ENCODE measurements at regions not wholly inside any gene's neighbourhood (a gene's known extent, or its start where the extent isn't known, plus 50 kb on each side); places are given as distances from the start of the nearest gene placed in this dataset.

- Histone ChIP-seq H2BK5ac (ENCODE audit: low read depth, low read length, poor library complexity) (no peak overlapping the region), H2BK12ac (ENCODE audit: low read length) (no peak overlapping the region), H3K27ac (ENCODE audit: low read depth, low read length) (no peak overlapping the region), H3K4me1 (ENCODE audit: control insufficient read depth in 1 of 2, insufficient read depth in 2 of 2, low read length in 2 of 2) (no peaks in the 10 kb centered on the region), H4K91ac (ENCODE audit: low read depth, low read length) (no peak overlapping the region), H2AK5ac (ENCODE audit: low read length) (no peak overlapping the region), H4K12ac (ENCODE audit: low read depth, low read length) (no peak overlapping the region), H3K36me3 (ENCODE audit: control insufficient read depth in 1 of 2, insufficient read depth in 2 of 2, low read length in 2 of 2) (no peaks in the 10 kb centered on the region), H3K4ac (ENCODE audit: low read depth, low read length) (no peak overlapping the region), H2AFZ (ENCODE audit: insufficient read depth, low read length, poor library complexity) (no peak overlapping the region), H4K8ac (ENCODE audit: low read depth, low read length) (no peak overlapping the region), H2BK120ac (ENCODE audit: insufficient read depth, low read length, poor library complexity) (no peak overlapping the region), H3K18ac (ENCODE audit: low read length) (no peak overlapping the region), H3K23ac (ENCODE audit: low read length) (no peak overlapping the region), H3K9ac (ENCODE audit: low read length) (no peak overlapping the region), H3K27me3 (ENCODE audit: insufficient read depth, low read length) (no peaks in the 10 kb centered on the region), H3K79me2 (ENCODE audit: control insufficient read depth, insufficient read depth, low read length, poor library complexity) (no peaks in the 10 kb centered on the region), H3K4me3 (ENCODE audit: low read depth, low read length) (no peak overlapping the region), H3K9me3 (ENCODE audit: insufficient read depth, low read depth, low read length) (peaks cover 26% of the 10 kb centered on the region), H3K79me1 (ENCODE audit: low read length) (no peaks in the 10 kb centered on the region), H3K14ac (ENCODE audit: low read length) (no peak overlapping the region), H3K4me2 (ENCODE audit: low read length) (no peak overlapping the region)
- DNase-seq, result no peak
- no CpG with 5 or more reads among the region's 4 CpGs for WGBS (ENCODE audit: extremely low coverage, insufficient coverage, insufficient read length)
Measured at GRCh38 chr17:27081002-27081638, 212.8 kb upstream of the WSB1 start.

GRCh38 chr17:27082023-27082774 is 211.7 kb upstream of the WSB1 start:
- no peaks in the 10 kb centered on the region for H3K36me3 ChIP-seq (ENCODE audit: control insufficient read depth in 1 of 2, insufficient read depth in 2 of 2, low read length in 2 of 2)
- no peak overlapping the region for H3K4me2 ChIP-seq (ENCODE audit: low read length)
- no peaks in the 10 kb centered on the region for H3K79me1 ChIP-seq (ENCODE audit: low read length)
- no peak overlapping the region for H4K12ac ChIP-seq (ENCODE audit: low read depth, low read length)
- no peak overlapping the region for H2AK5ac ChIP-seq (ENCODE audit: low read length)
- H3K4ac ChIP-seq (ENCODE audit: low read depth, low read length), result no peak overlapping the region
- DNase-seq, result no peak
- no peak overlapping the region for H3K23ac ChIP-seq (ENCODE audit: low read length)
- no peak overlapping the region for H2AFZ ChIP-seq (ENCODE audit: insufficient read depth, low read length, poor library complexity)
- no CpG with 5 or more reads among the region's 7 CpGs for WGBS (ENCODE audit: extremely low coverage, insufficient coverage, insufficient read length)
- no peaks in the 10 kb centered on the region for H3K79me2 ChIP-seq (ENCODE audit: control insufficient read depth, insufficient read depth, low read length, poor library complexity)
- H3K14ac ChIP-seq (ENCODE audit: low read length), result no peak overlapping the region
- no peaks in the 10 kb centered on the region for H3K27me3 ChIP-seq (ENCODE audit: insufficient read depth, low read length)
- no peak overlapping the region for H2BK5ac ChIP-seq (ENCODE audit: low read depth, low read length, poor library complexity)
- no peak overlapping the region for H4K8ac ChIP-seq (ENCODE audit: low read depth, low read length)
- H3K9ac ChIP-seq (ENCODE audit: low read length), result no peak overlapping the region
- H3K9me3 ChIP-seq (ENCODE audit: insufficient read depth, low read depth, low read length), result peaks cover 27% of the 10 kb centered on the region
- H3K18ac ChIP-seq (ENCODE audit: low read length), result no peak overlapping the region
- H3K4me3 ChIP-seq (ENCODE audit: low read depth, low read length), result no peak overlapping the region
- no peak overlapping the region for H2BK120ac ChIP-seq (ENCODE audit: insufficient read depth, low read length, poor library complexity)
- H3K27ac ChIP-seq (ENCODE audit: low read depth, low read length), result no peak overlapping the region
- H2BK12ac ChIP-seq (ENCODE audit: low read length), result no peak overlapping the region
- H4K91ac ChIP-seq (ENCODE audit: low read depth, low read length), result no peak overlapping the region
- H3K4me1 ChIP-seq (ENCODE audit: control insufficient read depth in 1 of 2, insufficient read depth in 2 of 2, low read length in 2 of 2), result no peaks in the 10 kb centered on the region

- Histone ChIP-seq H2AFZ (ENCODE audit: insufficient read depth, low read length, poor library complexity) (no peak overlapping the region), H3K23ac (ENCODE audit: low read length) (no peak overlapping the region), H4K8ac (ENCODE audit: low read depth, low read length) (no peak overlapping the region), H3K4me2 (ENCODE audit: low read length) (no peak overlapping the region), H3K9me3 (ENCODE audit: insufficient read depth, low read depth, low read length) (peaks cover 28% of the 10 kb centered on the region), H2BK5ac (ENCODE audit: low read depth, low read length, poor library complexity) (no peak overlapping the region), H3K9ac (ENCODE audit: low read length) (no peak overlapping the region), H3K27ac (ENCODE audit: low read depth, low read length) (no peak overlapping the region), H4K91ac (ENCODE audit: low read depth, low read length) (no peak overlapping the region), H3K18ac (ENCODE audit: low read length) (no peak overlapping the region), H3K4me3 (ENCODE audit: low read depth, low read length) (no peak overlapping the region), H3K27me3 (ENCODE audit: insufficient read depth, low read length) (no peaks in the 10 kb centered on the region), H2BK120ac (ENCODE audit: insufficient read depth, low read length, poor library complexity) (no peak overlapping the region), H2AK5ac (ENCODE audit: low read length) (no peak overlapping the region), H4K12ac (ENCODE audit: low read depth, low read length) (no peak overlapping the region), H3K4me1 (ENCODE audit: control insufficient read depth in 1 of 2, insufficient read depth in 2 of 2, low read length in 2 of 2) (no peaks in the 10 kb centered on the region), H2BK12ac (ENCODE audit: low read length) (no peak overlapping the region), H3K36me3 (ENCODE audit: control insufficient read depth in 1 of 2, insufficient read depth in 2 of 2, low read length in 2 of 2) (no peaks in the 10 kb centered on the region), H3K79me2 (ENCODE audit: control insufficient read depth, insufficient read depth, low read length, poor library complexity) (no peaks in the 10 kb centered on the region), H3K4ac (ENCODE audit: low read depth, low read length) (no peak overlapping the region), H3K14ac (ENCODE audit: low read length) (no peak overlapping the region), H3K79me1 (ENCODE audit: low read length) (no peaks in the 10 kb centered on the region)
- WGBS (ENCODE audit: extremely low coverage, insufficient coverage, insufficient read length), result no CpG with 5 or more reads among the region's 6 CpGs
- no peak for DNase-seq
Measured at GRCh38 chr17:27082775-27083154, 211.1 kb upstream of the WSB1 start.

- WGBS (ENCODE audit: extremely low coverage, insufficient coverage, insufficient read length), result no CpG with 5 or more reads among the region's 22 CpGs
- no peak overlapping the region for H4K8ac ChIP-seq (ENCODE audit: low read depth, low read length)
- H3K27ac ChIP-seq (ENCODE audit: low read depth, low read length), result no peak overlapping the region
- H2AFZ ChIP-seq (ENCODE audit: insufficient read depth, low read length, poor library complexity), result no peak overlapping the region
- H3K27me3 ChIP-seq (ENCODE audit: insufficient read depth, low read length), result no peaks in the 10 kb centered on the region
- no peak overlapping the region for H2AK5ac ChIP-seq (ENCODE audit: low read length)
- H3K14ac ChIP-seq (ENCODE audit: low read length), result no peak overlapping the region
- no peaks in the 10 kb centered on the region for H3K79me2 ChIP-seq (ENCODE audit: control insufficient read depth, insufficient read depth, low read length, poor library complexity)
- H3K18ac ChIP-seq (ENCODE audit: low read length), result no peak overlapping the region
- no peak overlapping the region for H3K4ac ChIP-seq (ENCODE audit: low read depth, low read length)
- no peak overlapping the region for H2BK120ac ChIP-seq (ENCODE audit: insufficient read depth, low read length, poor library complexity)
- no peak overlapping the region for H4K91ac ChIP-seq (ENCODE audit: low read depth, low read length)
- H3K4me1 ChIP-seq (ENCODE audit: control insufficient read depth in 1 of 2, insufficient read depth in 2 of 2, low read length in 2 of 2), result no peaks in the 10 kb centered on the region
- no peak overlapping the region for H3K4me3 ChIP-seq (ENCODE audit: low read depth, low read length)
- no peaks in the 10 kb centered on the region for H3K79me1 ChIP-seq (ENCODE audit: low read length)
- no peak overlapping the region for H2BK12ac ChIP-seq (ENCODE audit: low read length)
- H3K4me2 ChIP-seq (ENCODE audit: low read length), result no peak overlapping the region
- no peak overlapping the region for H4K12ac ChIP-seq (ENCODE audit: low read depth, low read length)
- H2BK5ac ChIP-seq (ENCODE audit: low read depth, low read length, poor library complexity), result no peak overlapping the region
- no peak overlapping the region for H3K9ac ChIP-seq (ENCODE audit: low read length)
- no peak overlapping the region for H3K23ac ChIP-seq (ENCODE audit: low read length)
- H3K36me3 ChIP-seq (ENCODE audit: control insufficient read depth in 1 of 2, insufficient read depth in 2 of 2, low read length in 2 of 2), result no peaks in the 10 kb centered on the region
- peaks cover 24% of the 10 kb centered on the region for H3K9me3 ChIP-seq (ENCODE audit: insufficient read depth, low read depth, low read length)
- DNase-seq, result no peak
Measured at GRCh38 chr17:27083408-27084185, 210.3 kb upstream of the WSB1 start.
